Activated T-cell treated with anti-CD3 and anti-CD28 coated beads, Interleukin-2, amount 50 U/mL, for 1 hour (primary cell): ENCODE measurements at regions not wholly inside any gene's neighbourhood (a gene's known extent, or its start where the extent isn't known, plus 50 kb on each side); places are given as distances from the start of the nearest gene placed in this dataset.
"Not testable (repeated sequence)": the region's sequence is repeated elsewhere in the genome, so short reads cannot be mapped to it uniquely, and the experiment has no call there.

Experiments
- DNase-seq: peaks from one replicate; pipeline ENCODE4 v3.0.0-alpha.2; 2020

- DNase-seq, result no peak
These were observed 116.6 kb downstream of the BUB3 start for GRCh38 chr10:123270806-123271205.

GRCh38 chr10:123272171-123272570 lies 118.0 kb downstream of the BUB3 start:
- no peak for DNase-seq

DNA sequence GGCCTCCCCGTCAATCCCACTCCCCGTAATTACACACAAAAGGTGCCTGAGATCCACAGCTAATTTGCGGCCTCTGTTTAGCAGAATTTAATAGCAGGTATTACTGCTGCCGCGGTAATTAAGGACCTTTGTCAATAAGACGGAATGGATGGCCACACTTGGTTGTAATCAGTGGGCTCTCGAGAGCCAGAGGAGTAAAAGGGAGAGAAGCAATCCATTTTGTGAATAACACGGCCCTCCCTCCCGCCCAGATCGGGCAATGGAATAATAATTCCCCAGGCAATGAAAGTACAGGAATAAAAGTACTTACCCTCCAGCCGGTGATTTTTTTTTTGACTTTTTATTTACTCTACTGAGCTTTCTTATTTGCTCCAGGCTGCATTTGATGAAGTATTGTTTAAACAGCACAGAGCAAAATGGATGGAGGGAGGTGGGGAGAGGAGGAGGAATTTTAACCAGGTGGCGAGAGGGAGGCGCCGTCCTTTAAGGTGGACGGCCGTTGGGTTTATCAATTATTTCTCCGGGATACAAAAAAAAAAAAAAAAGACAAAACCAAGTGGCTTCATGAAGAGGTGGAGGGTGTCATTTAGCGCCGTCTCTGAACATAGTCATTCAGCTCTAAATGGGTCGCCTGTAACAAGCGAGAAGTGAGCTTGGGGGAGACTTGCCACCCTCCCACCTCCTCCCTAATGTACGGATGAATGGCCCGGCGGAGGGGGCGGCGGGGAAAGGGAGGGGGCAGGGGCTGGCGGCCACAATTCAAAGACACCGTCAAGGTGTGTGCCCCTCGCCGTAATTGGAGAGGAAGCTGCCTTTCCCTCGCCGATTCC lies 120.3 kb downstream of the BUB3 start:
- no peak for DNase-seq

DNA sequence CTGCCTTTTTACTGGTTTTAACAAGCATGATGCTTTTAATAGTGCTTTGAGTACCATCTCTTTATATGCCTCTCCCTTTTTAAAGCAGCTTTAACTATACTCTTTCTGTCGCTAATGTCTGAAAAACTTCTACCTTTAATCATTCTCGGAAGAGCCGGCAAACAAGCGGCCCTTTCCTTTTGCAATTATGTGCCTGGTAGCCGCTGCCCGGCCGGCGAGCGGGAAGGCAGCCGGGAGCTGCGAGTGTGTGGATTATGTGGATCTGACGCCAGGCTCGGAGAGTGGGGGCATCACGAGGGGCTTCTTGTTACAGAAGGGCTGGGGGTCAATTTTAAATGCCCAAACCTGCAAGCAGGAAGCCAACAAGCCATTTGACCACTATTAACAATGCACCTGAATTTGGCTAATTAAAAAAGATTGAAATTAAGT lies 120.9 kb downstream of the BUB3 start:
- DNase-seq, result no peak

DNA sequence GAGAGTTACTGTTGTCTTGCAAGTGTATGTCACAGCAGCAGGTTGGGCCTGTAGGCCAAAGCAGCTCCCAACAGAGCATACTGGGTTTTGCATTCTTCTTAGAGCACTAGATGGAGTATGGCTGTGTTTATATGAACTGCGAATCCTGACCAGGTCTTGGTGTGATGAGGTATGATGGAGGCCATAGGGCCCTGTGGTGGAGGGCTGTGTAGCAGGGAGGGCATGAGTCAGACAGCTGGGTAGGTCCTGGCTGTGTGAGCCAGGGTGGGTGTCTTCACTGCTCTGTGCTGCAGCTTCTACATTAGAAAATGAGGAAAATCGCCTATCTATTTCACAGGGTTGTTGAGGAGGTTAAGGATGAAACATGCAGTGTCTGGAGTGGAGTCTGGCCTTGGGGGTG lies 124.2 kb downstream of the BUB3 start:
- no peak for DNase-seq

DNA sequence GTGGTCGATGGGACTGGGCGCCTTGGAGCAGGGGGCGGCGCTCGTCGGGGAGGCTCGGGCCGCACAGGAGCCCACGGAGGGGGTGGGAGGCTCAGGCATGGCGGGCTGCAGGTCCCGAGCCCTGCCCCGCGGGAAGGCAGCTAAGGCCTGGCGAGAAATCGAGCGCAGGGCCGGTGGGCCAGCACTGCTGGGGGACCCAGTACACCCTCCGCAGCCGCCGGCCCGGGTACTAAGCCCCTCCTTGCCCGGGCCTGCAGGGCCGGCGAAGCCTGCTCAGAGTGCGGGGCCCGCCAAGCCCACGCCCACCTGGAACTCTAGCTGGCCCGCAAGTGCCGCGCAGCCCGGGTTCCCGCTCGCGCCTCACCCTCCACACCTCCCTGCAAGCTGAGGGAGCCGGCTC lies 129.2 kb downstream of the BUB3 start:
- not testable (repeated sequence) for DNase-seq

- no peak for DNase-seq
These were observed 129.8 kb downstream of the BUB3 start for GRCh38 chr10:123284022-123284421.

DNA sequence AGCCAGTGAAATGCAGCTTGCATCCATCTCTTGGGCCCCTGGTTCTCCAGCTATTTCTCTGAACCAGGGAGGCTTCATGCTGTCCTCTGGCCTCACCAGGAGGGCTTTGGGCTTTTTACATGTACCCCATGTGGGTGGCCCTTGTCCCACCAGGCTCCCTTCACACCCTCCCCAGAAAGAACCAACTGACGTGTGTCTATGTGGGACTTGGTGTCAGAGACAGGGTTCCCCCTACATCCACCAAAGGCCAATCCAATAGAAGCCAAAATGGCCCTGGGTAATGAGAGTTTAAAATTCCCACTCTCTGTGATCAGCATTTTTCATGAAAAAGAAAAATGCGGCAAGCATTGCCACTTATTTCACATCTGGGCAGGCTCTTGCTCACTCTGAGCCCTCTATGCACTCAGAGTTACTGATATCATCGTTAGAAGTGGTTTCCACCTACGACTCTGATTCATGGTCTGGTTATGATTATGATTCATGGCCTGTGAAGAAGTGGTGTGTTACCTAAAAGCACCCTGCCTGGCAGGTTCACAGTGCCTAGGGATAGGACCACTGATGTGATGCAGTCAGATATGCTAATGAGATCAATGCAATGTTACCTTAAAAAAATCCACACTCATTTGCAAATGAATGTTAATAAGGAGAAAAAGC lies 133.5 kb downstream of the BUB3 start:
- DNase-seq, result no peak

DNA sequence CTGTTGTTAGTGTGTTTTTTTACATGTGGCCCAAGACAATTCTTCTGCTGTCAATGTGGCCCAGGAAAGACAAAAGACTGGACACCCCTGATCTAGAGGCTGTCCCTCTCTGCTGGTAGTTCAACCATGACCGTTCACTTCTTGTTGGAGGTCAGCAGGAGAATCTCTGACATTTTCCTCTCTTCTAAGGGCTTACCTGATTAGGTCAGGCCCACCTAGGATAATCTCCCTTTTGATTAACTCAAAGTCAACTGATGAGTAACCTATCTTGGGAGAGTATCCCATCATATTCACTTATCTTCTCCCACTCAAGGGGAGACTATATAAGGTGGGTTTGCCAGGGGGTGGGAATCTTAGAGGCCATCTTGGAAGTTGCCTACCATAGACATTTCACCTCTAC lies 135.2 kb downstream of the BUB3 start:
- DNase-seq, result no peak

GRCh38 chr10:123294109-123294508 lies 139.9 kb downstream of the BUB3 start:
- no peak for DNase-seq

DNA sequence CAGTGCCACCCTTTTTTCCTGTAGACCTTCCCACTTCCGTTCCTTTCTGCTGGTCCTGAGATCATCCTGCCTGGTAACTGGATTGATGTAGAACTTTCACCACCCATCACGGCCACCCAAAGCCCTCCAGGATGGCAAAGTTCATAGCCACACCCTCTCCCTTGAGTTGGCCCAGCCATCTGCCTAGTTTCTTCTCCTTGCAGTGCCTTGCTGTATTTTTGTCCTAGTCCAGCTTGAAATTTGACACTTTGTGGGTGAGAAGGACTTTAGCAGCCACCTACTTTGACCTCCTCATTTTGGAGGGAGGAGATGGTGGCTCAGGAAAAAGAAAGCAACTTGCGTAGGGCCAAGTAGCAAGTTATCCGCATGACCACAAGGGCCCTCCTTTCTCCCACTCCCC lies 140.7 kb downstream of the BUB3 start:
- no peak for DNase-seq

DNA sequence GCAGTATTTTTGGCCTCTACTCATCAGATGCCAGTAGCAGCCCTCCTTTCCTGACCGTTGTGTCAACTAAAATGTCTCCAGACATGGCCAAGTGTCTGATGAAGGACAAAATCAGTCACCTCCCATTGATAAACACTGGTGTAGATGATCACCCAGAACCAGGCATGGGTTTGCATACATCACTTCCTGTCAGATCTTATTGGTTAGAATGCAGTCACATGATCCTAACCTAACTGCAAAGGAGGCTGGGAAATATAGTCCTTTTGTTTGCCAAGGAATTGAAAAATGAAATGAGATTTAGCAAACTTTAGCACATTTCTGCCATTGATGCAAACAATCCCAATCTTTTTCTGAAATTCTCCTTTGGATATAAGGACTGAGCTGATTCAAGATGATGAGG lies 141.4 kb downstream of the BUB3 start:
- DNase-seq, result no peak

DNA sequence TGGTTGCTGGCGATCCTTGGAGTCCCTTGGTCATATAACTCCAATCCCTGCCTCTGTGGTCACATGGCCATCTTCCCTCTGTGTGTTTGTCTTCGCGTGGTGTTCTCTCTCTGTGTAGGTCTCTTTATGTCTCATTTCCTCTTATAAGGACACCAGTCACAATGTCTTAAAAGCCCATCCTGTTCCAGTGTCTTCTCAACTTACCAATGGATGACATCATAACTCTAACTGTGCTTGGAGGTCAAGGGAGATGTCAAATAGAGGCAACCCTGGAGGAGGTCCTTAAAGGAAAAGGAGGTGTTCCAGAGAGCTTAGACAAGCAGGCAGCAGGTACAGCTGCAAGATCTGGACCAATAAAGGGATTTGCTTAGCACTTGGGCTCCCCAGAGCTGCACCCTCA lies 143.0 kb downstream of the BUB3 start:
- DNase-seq, result no peak

DNA sequence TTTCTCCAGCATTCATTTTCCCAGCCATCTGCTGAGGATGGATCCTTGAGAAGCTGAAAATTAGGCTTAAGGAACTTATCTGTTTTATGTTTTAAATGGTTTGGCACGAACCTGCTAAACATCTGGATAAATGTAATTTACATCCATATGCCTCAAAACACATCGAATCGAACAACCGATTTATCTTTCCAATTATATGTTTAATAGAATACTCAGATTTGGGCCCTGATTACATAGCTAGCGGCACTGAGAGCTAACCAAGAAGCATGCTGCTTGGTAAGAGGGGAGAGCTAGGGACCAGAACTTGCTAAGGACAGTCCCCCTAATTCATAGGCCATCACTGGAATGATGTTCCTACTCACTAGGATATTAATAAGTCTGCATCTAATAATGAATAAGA lies 144.4 kb downstream of the BUB3 start:
- DNase-seq, result no peak

GRCh38 chr10:123299598-123299997 lies 145.4 kb downstream of the BUB3 start:
- no peak for DNase-seq

DNA sequence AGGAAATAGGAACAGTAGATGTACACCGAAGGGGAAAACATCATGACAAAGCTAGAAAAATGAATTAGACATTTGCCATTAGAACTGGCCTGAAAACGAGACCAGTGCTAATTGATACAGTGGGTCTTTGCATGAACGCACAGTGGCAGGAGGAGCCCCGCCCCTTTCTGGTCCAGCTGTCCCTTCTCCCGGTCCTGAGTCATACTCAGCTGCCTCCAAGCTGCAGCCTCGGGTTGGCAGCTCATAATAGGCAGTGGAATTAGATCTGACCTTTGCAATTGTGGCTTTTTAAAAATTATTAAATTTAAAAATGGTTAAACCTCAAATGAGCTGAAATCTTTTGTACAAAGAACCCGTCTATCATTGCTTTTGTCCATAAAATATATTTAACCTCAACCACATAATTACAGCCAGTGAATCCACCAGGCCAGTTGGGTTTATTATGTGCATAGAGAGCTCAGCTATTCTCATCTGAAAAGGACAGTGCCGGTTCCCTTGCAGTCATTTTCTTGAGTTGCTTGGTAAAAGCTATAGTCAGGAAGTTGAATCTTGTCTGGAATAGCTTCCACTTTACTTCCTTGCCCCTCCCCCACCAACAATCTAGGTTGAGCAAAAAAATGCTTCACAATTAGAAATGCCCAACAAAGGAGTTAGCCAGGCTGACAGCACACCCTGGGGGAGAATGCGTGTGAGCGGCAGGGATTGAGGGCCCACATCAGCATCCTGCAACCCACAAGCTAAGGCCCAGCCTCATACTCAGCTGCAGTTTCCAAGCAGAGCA lies 147.1 kb downstream of the BUB3 start:
- DNase-seq, result no peak

DNA sequence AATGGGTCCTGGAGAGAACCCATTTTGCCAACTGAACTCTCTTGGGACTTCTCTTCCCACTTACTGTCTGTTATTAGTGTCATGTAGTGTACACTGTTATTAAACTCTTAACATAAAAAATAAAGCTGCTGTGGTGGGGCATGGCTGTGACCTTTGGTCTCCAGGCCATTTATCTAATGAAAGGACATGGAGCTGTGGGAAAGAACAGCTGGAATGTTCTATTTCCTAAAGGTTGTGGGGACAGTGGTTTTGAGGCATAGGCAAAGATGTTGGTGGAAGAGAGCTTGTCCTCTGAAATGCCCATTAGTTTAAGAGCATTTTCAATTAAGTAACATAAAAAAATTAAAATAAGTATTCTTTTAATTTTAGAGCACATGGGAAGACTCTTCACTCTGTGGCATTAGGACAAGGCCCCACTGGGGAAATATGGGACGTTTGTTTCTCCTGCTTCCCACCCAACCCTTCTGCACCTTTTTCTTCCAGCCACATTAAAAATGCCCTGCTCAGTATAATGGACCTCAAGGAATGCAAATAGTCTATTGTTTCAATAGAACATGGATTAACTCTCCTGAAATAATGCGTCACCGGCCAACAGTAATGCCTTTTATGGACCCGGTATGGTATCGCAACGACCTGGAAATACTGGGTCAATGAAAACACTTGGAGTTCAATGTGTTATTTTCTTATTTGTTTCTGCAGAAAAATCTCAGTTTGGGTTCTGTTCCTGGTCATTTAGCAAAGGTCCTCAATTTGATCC lies 149.6 kb downstream of the BUB3 start:
- DNase-seq, result no peak

- DNase-seq, result no peak
These were observed 151.5 kb downstream of the BUB3 start for GRCh38 chr10:123305671-123306070.

GRCh38 chr10:123306290-123306689 lies 152.1 kb downstream of the BUB3 start:
- DNase-seq, result no peak

DNA sequence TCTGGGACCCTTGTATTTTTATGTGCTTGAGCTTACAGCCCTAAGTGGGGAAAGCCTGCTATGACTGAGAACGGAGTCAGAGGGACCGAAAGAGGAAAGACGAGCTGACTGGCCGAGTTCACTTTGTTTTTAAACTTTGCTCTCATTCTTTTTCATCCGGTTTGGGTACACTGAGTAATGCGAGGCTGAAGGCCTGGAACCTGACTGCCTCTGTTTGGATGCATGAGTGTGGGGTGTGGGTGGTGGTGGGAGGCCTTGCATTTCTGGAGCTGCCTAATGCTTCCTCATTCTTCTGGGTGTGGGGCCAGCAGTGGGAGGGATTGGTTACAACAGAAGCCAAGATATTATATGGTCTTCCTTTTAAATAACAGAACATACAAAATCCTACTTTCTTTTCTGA lies 155.5 kb downstream of the BUB3 start:
- no peak for DNase-seq

DNA sequence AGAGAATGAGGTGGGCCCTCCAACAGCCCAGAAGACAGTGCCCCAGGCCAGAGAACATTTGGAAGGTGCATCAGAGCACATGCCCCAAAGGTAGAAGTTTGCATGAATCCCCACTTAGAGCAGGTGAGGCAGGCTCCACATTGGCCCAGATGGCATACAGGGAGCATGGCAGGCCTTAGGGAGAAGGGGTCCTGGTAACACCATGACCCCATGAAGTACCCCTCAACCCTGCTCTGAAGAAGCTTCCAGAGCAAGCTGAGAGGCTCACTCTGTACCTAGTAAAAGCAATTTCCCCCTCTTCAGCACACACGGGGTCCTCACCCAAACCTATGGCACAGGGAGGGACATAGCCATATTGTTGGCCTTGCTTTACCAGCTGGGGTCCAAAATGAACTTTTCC lies 162.6 kb downstream of the BUB3 start:
- DNase-seq, result no peak

GRCh38 chr10:123318516-123318915 lies 164.3 kb downstream of the BUB3 start:
- no peak for DNase-seq

GRCh38 chr10:123320091-123320490 lies 165.9 kb downstream of the BUB3 start:
- no peak for DNase-seq
